Right lobe of liver (tissue), 6 donors: ENCODE measurements at regions not wholly inside any gene's neighbourhood (a gene's known extent, or its start where the extent isn't known, plus 50 kb on each side); places are given as distances from the start of the nearest gene placed in this dataset.

Source experiments
- ATAC-seq, 4 donors: fragments of 200-7000 bp; cut with Tn5 transposase; one replicate each; pipeline ENCODE4 v1.9.1; 2020; ENCODE audit warnings: mild to moderate bottlenecking in 4 of 4, moderate library complexity in 4 of 4
- DNase-seq, 3 donors: peaks; one replicate each; pipeline ENCODE4 v3.0.0-alpha.2; 2020
- H3K27ac ChIP-seq, 3 donors: fragments of 200-600 bp; one replicate each; pipeline ENCODE4 v1.8.0; 2022
- H3K27me3 ChIP-seq, 2 donors: fragments of 200-600 bp; one replicate each; pipeline ENCODE4 v1.8.0; 2022
- H3K36me3 ChIP-seq, 4 donors: fragments of 200-600 bp; sonication (generic) in 1 of 4; one replicate each; pipeline versions ENCODE4 v1.5.1 to v1.8.0; 2017 to 2022; ENCODE audit warnings: control low read depth in 1 of 4
- H3K4me1 ChIP-seq, 4 donors: fragments of 200-600 bp; sonication (generic) in 1 of 4; one replicate each; pipeline versions ENCODE4 v1.5.1 to v1.8.0; 2017 to 2022; ENCODE audit warnings: control low read depth in 1 of 4
- H3K4me3 ChIP-seq, 3 donors: fragments of 200-600 bp; one replicate each; pipeline ENCODE4 v1.8.0; 2022
- H3K9me3 ChIP-seq, 4 donors: fragments of 200-600 bp; sonication (generic) in 1 of 4; one replicate each; pipeline versions ENCODE4 v1.5.1 to v1.8.0; 2017 to 2022; ENCODE audit warnings: control low read depth in 1 of 4
- POLR2A ChIP-seq: fragments of 450-650 bp; IDR thresholded peaks from one replicate; pipeline ENCODE4 v1.6.1; 2017; ENCODE audit warnings: antibody characterized with exemption, mild to moderate bottlenecking
- WGBS: methylation state at CpG from one replicate; pipeline ENCODE4 v1.1.6; 2018; ENCODE audit warnings: low coverage, low lambda C conversion rate; ENCODE audit not compliant: insufficient coverage; ENCODE audit errors: missing lambda C conversion rate; 5-methylcytosine and 5-hydroxymethylcytosine counted together
- intact Hi-C, 2 donors: fragments of 100-400 bp; cut with DNase I; formaldehyde crosslinking; loops; one replicate each; pipeline versions ENCODE4 v1.11.2 to v1.14.1; 2022
- TF ChIP-seq, protein P1 (sequence below), 4 donors: fragments of 200-600 bp in 3 of 4; fragments of 450-650 bp in 1 of 4; IDR thresholded peaks; one replicate each; pipeline versions ENCODE4 v1.5.1 to v1.8.0; 2016 to 2022; ENCODE audit warnings: antibody characterized with exemption in 4 of 4, mild to moderate bottlenecking in 2 of 4
- donor health status: DM: no; HTN: yes; CAD: no.
- donor health status: DM: no; HTN: no; CAD: no.
- donor health status: DM: no; HTN: no; CAD: no.
- donor health status: DM: no; HTN: yes; CAD: no.
- donor health status: DM: no; HTN: yes; CAD: no.

DNA sequence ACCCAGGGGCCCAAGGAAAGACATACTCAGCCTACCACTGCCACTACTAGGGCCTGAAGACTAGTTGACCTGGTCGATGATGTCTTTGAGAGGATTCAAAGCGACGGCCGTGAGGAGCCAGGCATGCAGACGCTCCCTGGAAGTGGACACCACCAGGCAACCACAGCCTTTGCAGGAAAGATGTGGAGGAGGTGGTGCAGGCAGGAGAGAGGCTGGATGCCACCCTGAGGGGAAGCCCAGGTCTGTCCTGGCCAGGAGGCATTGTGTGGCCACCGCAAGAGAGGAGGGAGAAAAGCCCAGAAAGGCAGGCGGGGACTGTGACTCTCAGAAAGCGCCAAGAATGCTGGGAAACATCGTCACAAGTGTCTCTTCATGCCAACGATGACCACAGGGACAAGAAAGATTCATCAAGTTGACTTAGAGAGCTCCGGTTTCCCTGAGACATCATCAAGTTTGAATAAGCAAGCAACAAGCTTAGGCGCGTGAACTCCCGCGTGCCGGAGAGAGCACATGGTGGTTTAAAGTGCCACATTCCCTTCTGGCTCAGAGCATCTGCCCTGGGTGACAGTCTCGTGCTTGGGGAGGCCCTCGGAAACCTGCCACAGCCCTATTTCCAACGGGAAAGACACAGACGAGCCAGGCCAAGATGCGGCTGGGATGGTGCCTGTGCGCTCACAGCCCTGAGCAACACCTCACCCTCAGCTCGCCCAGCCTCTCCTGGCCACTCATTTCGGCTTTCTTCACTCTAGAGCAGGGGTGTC lies 464.5 kb upstream of the SALL3 start:
- no peak for TF ChIP-seq POLR2A
- TF ChIP-seq, protein P1, sequence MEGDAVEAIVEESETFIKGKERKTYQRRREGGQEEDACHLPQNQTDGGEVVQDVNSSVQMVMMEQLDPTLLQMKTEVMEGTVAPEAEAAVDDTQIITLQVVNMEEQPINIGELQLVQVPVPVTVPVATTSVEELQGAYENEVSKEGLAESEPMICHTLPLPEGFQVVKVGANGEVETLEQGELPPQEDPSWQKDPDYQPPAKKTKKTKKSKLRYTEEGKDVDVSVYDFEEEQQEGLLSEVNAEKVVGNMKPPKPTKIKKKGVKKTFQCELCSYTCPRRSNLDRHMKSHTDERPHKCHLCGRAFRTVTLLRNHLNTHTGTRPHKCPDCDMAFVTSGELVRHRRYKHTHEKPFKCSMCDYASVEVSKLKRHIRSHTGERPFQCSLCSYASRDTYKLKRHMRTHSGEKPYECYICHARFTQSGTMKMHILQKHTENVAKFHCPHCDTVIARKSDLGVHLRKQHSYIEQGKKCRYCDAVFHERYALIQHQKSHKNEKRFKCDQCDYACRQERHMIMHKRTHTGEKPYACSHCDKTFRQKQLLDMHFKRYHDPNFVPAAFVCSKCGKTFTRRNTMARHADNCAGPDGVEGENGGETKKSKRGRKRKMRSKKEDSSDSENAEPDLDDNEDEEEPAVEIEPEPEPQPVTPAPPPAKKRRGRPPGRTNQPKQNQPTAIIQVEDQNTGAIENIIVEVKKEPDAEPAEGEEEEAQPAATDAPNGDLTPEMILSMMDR (IDR thresholded peaks at IDR 0.05): no peak
- Histone ChIP-seq H3K4me1 (no peaks in the 10 kb centered on the region), H3K27ac (no peak overlapping the region), H3K36me3 (no peaks in the 10 kb centered on the region), H3K4me3 (no peak overlapping the region), H3K27me3 (no peaks in the 10 kb centered on the region), H3K9me3 (no peaks in the 10 kb centered on the region)
- ATAC-seq (no peak), DNase-seq (no peak)
- intact Hi-C loops: no loop called here
- 70% methylated on average over 14 of the region's 24 CpGs for WGBS

GRCh38 chr18:78517328-78517727 lies 462.3 kb upstream of the SALL3 start:
- no peaks in the 10 kb centered on the region for H3K27me3 ChIP-seq
- DNase-seq: peak in 1 of 3 donors; percentile 35
- H3K27ac ChIP-seq: no peak overlapping the region
- no peaks in the 10 kb centered on the region for H3K36me3 ChIP-seq
- intact Hi-C loops: no loop called here
- no peaks in the 10 kb centered on the region for H3K9me3 ChIP-seq
- no peak overlapping the region for H3K4me3 ChIP-seq
- no peaks in the 10 kb centered on the region for H3K4me1 ChIP-seq
- TF ChIP-seq, protein P1 (IDR thresholded peaks at IDR 0.05): no peak
- TF ChIP-seq POLR2A: no peak
- ATAC-seq: no peak
- 78% methylated on average over 3 of the region's 22 CpGs for WGBS

DNA sequence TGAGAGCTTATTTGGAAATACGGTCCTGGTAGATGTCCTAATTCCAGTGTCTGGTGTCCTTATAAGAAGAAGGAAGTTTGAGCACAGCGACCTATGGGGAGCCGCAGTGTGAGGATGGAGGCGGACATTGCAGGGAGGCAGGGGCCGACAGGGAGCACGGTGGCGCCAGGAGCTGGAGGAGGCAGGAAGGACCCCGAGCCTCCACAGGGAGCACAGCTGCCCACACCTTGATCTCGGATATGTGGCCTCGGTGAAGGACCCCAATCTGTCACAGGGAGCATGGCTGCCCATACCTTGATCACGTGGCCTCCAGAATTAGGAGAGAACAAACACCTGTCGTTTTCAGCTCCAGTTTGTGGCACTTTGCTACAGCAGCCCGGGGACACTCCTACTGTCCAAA lies 461.6 kb upstream of the SALL3 start:
- Histone ChIP-seq H3K27ac (no peak overlapping the region), H3K36me3 (no peaks in the 10 kb centered on the region), H3K9me3 (no peaks in the 10 kb centered on the region), H3K4me3 (no peak overlapping the region), H3K27me3 (no peaks in the 10 kb centered on the region), H3K4me1 (no peaks in the 10 kb centered on the region)
- intact Hi-C loops: no loop called here
- ATAC-seq (peak in 1 of 4 donors; percentile 36), DNase-seq (peak in 1 of 3 donors; percentile 23)
- TF ChIP-seq, protein P1 (IDR thresholded peaks at IDR 0.05): no peak
- TF ChIP-seq POLR2A: no peak
- 58% methylated on average over 4 of the region's 13 CpGs for WGBS

- H3K36me3 ChIP-seq: no peaks in the 10 kb centered on the region
- no peaks in the 10 kb centered on the region for H3K9me3 ChIP-seq
- H3K27ac ChIP-seq: no peak overlapping the region
- H3K27me3 ChIP-seq: no peaks in the 10 kb centered on the region
- intact Hi-C loops: no loop called here
- H3K4me1 ChIP-seq: no peaks in the 10 kb centered on the region
- 74% methylated on average over 5 of the region's 25 CpGs for WGBS
- ATAC-seq (no peak), DNase-seq (peak in 1 of 3 donors; percentile 22)
- TF ChIP-seq, protein P1 (IDR thresholded peaks at IDR 0.05): no peak
- TF ChIP-seq POLR2A: no peak
- H3K4me3 ChIP-seq: no peak overlapping the region
Observed at GRCh38 chr18:78518805-78519204, 460.8 kb upstream of the SALL3 start.
